ENCODE measurements at regions not wholly inside any gene's neighbourhood (a gene's known extent, or its start where the extent isn't known, plus 50 kb on each side); places are given as distances from the start of the nearest gene placed in this dataset.
A peak's percentile ranks its signal among the peaks of the same experiment; 100 is the strongest.

- DNase-seq (no peak), ATAC-seq (ENCODE audit: insufficient read depth, low FRiP score) (no peak)
- 93 to 95% methylated on average over 2 of the region's 2 CpGs for WGBS, 2 donors
- H3K4me1 ChIP-seq (ENCODE audit: control insufficient read depth in 5 of 5, insufficient read depth in 5 of 5, low read length in 5 of 5) = peaks cover 0 to 5% (median 0%) of the 10 kb centered on the region in 5 donors
- H3K27me3 ChIP-seq (ENCODE audit: control insufficient read depth in 3 of 3, insufficient read depth in 3 of 3, low read length in 2 of 3) = peaks cover 0 to 4% (median 0%) of the 10 kb centered on the region in 3 donors
- no peak overlapping the region for H3K9ac ChIP-seq (ENCODE audit: insufficient read depth in 1 of 2, low read length in 2 of 2)
- no peak overlapping the region for H3K4me3 ChIP-seq
- H3K36me3 ChIP-seq (ENCODE audit: control insufficient read depth in 4 of 4, insufficient read depth in 4 of 4, low read length in 4 of 4) = no peaks in the 10 kb centered on the region
- H3K27ac ChIP-seq (ENCODE audit: low read depth in 1 of 2, low read length in 1 of 2) = no peak overlapping the region
- TF ChIP-seq CTCF (IDR thresholded peaks at IDR 0.05; ENCODE audit: control extremely low read depth, extremely low read depth) = no peak
- no peaks in the 10 kb centered on the region for H3K9me3 ChIP-seq (ENCODE audit: control insufficient read depth in 4 of 4, insufficient read depth in 3 of 4, low read length in 3 of 4)
Observed at GRCh38 chr22:27648853-27649252, 152.7 kb downstream of the MN1 start.

DNA sequence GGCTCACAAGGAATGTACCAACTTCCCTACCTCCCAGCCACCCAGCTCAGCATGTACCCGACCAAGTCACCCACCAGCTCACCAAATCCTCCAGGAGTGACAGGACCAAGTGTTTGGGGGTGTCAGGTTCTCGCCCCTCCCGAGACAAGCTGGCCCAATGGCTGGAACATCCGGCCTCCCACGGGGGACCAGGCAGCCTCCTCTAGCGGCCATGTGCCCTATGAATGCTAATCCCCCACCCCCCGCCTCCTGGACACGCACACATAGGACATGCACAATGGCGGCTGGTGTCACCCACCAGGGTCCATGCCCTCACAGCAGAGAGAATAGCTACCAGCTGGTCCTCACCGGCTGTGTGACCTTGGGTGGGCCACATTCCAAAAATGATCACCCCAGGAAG lies 151.0 kb downstream of the MN1 start:
- Histone ChIP-seq H3K9ac (ENCODE audit: insufficient read depth in 1 of 2, low read length in 2 of 2) (no peak overlapping the region), H3K9me3 (ENCODE audit: control insufficient read depth in 4 of 4, insufficient read depth in 3 of 4, low read length in 3 of 4) (no peaks in the 10 kb centered on the region)

DNA sequence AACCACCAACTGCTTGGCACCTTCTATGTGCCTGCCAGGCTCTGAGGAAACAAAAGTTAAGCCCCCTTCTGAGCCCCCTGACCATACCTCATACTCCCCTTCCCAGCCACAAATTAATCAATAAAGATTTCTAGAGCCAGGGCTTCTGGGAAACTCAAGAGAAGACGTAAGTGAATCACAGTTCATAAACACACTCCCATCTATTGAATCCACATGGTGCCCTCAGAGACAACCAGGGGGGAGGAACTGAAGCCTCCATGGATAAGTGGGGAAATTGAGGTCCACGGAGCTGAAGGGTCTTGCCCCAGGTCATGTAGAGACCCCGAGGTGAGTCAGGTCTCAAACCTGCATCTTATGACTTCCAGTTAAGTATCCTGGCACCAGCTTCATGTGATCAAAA lies 150.6 kb downstream of the MN1 start:
- no peak for TF ChIP-seq CTCF (IDR thresholded peaks at IDR 0.05; ENCODE audit: control extremely low read depth, extremely low read depth)
- H3K9ac ChIP-seq (ENCODE audit: insufficient read depth in 1 of 2, low read length in 2 of 2) = no peak overlapping the region
- no peaks in the 10 kb centered on the region for H3K9me3 ChIP-seq (ENCODE audit: control insufficient read depth in 4 of 4, insufficient read depth in 3 of 4, low read length in 3 of 4)
- peaks cover 0 to 4% (median 0%) of the 10 kb centered on the region in 3 donors for H3K27me3 ChIP-seq (ENCODE audit: control insufficient read depth in 3 of 3, insufficient read depth in 3 of 3, low read length in 2 of 3)
- no peak for DNase-seq
- no peak overlapping the region for H3K4me3 ChIP-seq
- peak overlapping the region in 1 of 2 donors; percentile 38 for H3K27ac ChIP-seq (ENCODE audit: low read depth in 1 of 2, low read length in 1 of 2)
- 76% methylated on average over 3 of the region's 3 CpGs for WGBS, 2 donors
- peaks cover 0 to 11% (median 5%) of the 10 kb centered on the region in 5 donors for H3K4me1 ChIP-seq (ENCODE audit: control insufficient read depth in 5 of 5, insufficient read depth in 5 of 5, low read length in 5 of 5)
- H3K36me3 ChIP-seq (ENCODE audit: control insufficient read depth in 4 of 4, insufficient read depth in 4 of 4, low read length in 4 of 4) = no peaks in the 10 kb centered on the region
- ATAC-seq (ENCODE audit: insufficient read depth, low FRiP score) = no peak

More for the DNA sequence above, 151.0 kb downstream of the MN1 start:
- no peaks in the 10 kb centered on the region for H3K36me3 ChIP-seq (ENCODE audit: control insufficient read depth in 4 of 4, insufficient read depth in 4 of 4, low read length in 4 of 4)
- no peak overlapping the region for H3K4me3 ChIP-seq
- H3K27me3 ChIP-seq (ENCODE audit: control insufficient read depth in 3 of 3, insufficient read depth in 3 of 3, low read length in 2 of 3) = peaks cover 0 to 4% (median 0%) of the 10 kb centered on the region in 3 donors
- H3K27ac ChIP-seq (ENCODE audit: low read depth in 1 of 2, low read length in 1 of 2) = no peak overlapping the region
- DNase-seq = no peak
- H3K4me1 ChIP-seq (ENCODE audit: control insufficient read depth in 5 of 5, insufficient read depth in 5 of 5, low read length in 5 of 5) = peaks cover 0 to 11% (median 5%) of the 10 kb centered on the region in 5 donors
- no peak for ATAC-seq (ENCODE audit: insufficient read depth, low FRiP score)
- no peak for TF ChIP-seq CTCF (IDR thresholded peaks at IDR 0.05; ENCODE audit: control extremely low read depth, extremely low read depth)
- 91 to 95% methylated on average over 10 of the region's 10 CpGs for WGBS, 2 donors

DNA sequence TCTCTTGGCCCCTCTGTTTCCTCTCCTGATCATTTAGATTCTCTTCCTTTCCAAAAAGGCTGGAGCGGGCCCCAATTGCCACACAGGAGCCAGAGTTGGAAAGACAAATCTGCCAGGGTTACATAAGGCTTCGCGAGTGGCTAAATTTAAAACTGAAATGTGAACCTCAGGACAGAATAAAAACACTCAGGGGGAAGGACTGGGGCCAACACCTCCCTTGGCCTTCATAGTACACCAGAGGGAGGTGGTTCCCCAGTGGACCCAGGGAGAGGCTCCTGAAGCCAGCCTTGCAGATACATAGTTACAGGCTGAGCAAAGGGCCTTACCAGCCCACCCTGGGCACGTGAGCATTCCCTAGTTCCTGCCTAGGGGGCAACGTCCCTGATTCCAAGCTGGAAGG lies 150.1 kb downstream of the MN1 start:
- Histone ChIP-seq H3K4me1 (ENCODE audit: control insufficient read depth in 5 of 5, insufficient read depth in 5 of 5, low read length in 5 of 5) (peaks cover 0 to 11% (median 5%) of the 10 kb centered on the region in 5 donors), H3K27me3 (ENCODE audit: control insufficient read depth in 3 of 3, insufficient read depth in 3 of 3, low read length in 2 of 3) (peaks cover 0 to 4% (median 0%) of the 10 kb centered on the region in 3 donors), H3K9me3 (ENCODE audit: control insufficient read depth in 4 of 4, insufficient read depth in 3 of 4, low read length in 3 of 4) (peaks cover 0 to under 1% (median 0%) of the 10 kb centered on the region in 4 donors), H3K4me3 (no peak overlapping the region), H3K27ac (ENCODE audit: low read depth in 1 of 2, low read length in 1 of 2) (peak overlapping the region in 1 of 2 donors; percentile 38), H3K9ac (ENCODE audit: insufficient read depth in 1 of 2, low read length in 2 of 2) (no peak overlapping the region), H3K36me3 (ENCODE audit: control insufficient read depth in 4 of 4, insufficient read depth in 4 of 4, low read length in 4 of 4) (no peaks in the 10 kb centered on the region)
- WGBS, 2 donors = 66 to 70% methylated on average over 5 of the region's 5 CpGs
- TF ChIP-seq CTCF (IDR thresholded peaks at IDR 0.05; ENCODE audit: control extremely low read depth, extremely low read depth) = no peak
- no peak for DNase-seq
- no peak for ATAC-seq (ENCODE audit: insufficient read depth, low FRiP score)

All from lung (tissue), 11 donors.